KOPT-K1 (cell line): ENCODE measurements at regions not wholly inside any gene's neighbourhood (a gene's known extent, or its start where the extent isn't known, plus 50 kb on each side); places are given as distances from the start of the nearest gene placed in this dataset.

ENCODE experiments used
- H3K27ac ChIP-seq: fragments of 200-600 bp; sonication (generic); 2 replicates; pipeline ENCODE4 v1.5.1; 2016; ENCODE audit warnings: antibody characterized with exemption, mild to moderate bottlenecking, low read depth, low read length; ENCODE audit not compliant: poor library complexity, severe bottlenecking
- H3K36me3 ChIP-seq: fragments of 200-600 bp; sonication (generic); 2 replicates; pipeline ENCODE4 v1.5.1; 2017; ENCODE audit warnings: antibody characterized with exemption, mild to moderate bottlenecking, low read length, moderate library complexity; ENCODE audit not compliant: insufficient read depth
- H3K9me3 ChIP-seq: fragments of 200-600 bp; sonication (generic); 2 replicates; pipeline ENCODE4 v1.5.1; 2017; ENCODE audit warnings: antibody characterized with exemption, low read length, mild to moderate bottlenecking; ENCODE audit not compliant: insufficient read depth, poor library complexity, severe bottlenecking

DNA sequence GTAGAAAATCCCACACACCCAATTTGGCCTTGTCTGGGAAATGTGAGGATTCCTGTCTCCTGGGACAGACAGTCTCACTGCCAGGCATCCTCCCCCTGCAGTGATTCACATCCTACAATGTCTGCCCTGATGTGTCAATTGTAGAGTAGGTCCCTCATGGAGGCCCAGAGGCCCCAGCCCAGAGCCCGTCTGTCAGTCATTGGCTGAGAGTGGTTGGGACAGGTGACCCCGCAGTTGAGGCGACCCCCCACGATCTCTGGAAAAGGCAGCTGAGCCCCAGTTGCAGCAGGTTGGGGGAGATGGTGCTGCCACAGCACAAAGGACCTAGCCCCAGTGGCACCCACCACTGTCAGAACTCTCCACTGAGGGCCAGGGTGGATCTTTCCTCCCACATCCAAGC, 84.3 kb upstream of the INSIG1 start:
- H3K27ac ChIP-seq: no peak overlapping the region
- no peaks in the 10 kb centered on the region for H3K36me3 ChIP-seq
- no peaks in the 10 kb centered on the region for H3K9me3 ChIP-seq

GRCh38 chr7:155213955-155214740, 83.5 kb upstream of the INSIG1 start:
- H3K36me3 ChIP-seq: no peaks in the 10 kb centered on the region
- H3K27ac ChIP-seq: no peak overlapping the region
- no peaks in the 10 kb centered on the region for H3K9me3 ChIP-seq

- no peaks in the 10 kb centered on the region for H3K9me3 ChIP-seq
- no peak overlapping the region for H3K27ac ChIP-seq
- no peaks in the 10 kb centered on the region for H3K36me3 ChIP-seq
Observed at GRCh38 chr7:155215576-155216325, 81.9 kb upstream of the INSIG1 start.

DNA sequence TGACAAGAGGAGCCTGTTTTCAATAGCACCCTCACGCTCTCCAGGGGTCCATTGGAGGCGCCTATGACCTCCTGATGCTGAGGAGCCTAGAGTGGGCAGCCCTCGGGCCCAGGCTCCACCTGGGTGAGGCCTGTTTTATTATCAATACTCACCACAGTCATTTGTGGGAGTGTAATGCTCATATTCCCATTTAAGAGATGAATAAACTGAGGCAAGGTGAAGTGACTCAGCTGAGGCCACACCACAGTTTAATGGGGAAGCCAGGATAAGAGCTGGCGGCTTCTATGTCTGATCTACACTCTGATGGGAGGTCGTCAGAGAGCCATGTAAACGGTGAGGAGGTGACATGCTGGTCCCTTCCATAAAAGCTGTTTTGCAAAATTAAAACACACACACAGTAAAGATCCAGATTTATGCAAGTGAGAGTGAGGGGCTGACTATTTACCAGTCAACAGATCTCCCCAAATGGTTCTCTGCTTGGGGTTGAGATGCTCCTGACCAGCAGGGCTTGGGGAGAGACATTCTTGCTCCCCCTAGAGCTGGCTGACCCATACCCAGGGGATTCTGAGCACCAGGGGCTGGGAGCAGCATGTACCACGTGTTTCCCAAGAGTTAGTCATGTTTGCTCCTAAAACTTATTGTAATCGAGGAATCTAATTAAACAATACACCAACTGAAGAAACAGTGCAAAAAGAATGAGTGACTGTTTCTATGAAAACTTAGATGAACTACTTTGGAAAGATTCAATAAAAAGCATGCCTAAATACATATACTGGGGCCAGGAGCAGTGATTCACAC, 81.0 kb upstream of the INSIG1 start:
- Histone ChIP-seq H3K27ac (no peak overlapping the region), H3K36me3 (no peaks in the 10 kb centered on the region), H3K9me3 (no peaks in the 10 kb centered on the region)

DNA sequence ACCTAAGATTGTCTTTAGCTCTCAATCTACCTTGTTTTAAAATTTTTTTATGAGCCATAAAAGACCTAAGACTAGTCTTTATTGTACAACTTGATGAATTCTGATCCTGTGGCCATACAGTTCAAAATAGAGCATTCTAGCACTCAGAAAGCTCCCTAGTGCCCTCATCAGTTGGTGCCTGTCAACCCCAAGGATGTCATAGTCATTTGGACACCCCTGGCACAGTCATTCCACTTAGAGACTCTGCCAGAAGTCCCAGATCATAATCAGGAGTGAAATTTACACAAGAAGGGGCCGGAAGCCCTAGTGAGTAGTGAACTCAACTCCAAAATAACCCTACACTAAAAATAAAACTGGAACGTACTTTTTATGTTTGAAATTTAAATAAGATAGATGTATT, 80.0 kb upstream of the INSIG1 start:
- Histone ChIP-seq H3K9me3 (no peaks in the 10 kb centered on the region), H3K36me3 (no peaks in the 10 kb centered on the region), H3K27ac (no peak overlapping the region)

DNA sequence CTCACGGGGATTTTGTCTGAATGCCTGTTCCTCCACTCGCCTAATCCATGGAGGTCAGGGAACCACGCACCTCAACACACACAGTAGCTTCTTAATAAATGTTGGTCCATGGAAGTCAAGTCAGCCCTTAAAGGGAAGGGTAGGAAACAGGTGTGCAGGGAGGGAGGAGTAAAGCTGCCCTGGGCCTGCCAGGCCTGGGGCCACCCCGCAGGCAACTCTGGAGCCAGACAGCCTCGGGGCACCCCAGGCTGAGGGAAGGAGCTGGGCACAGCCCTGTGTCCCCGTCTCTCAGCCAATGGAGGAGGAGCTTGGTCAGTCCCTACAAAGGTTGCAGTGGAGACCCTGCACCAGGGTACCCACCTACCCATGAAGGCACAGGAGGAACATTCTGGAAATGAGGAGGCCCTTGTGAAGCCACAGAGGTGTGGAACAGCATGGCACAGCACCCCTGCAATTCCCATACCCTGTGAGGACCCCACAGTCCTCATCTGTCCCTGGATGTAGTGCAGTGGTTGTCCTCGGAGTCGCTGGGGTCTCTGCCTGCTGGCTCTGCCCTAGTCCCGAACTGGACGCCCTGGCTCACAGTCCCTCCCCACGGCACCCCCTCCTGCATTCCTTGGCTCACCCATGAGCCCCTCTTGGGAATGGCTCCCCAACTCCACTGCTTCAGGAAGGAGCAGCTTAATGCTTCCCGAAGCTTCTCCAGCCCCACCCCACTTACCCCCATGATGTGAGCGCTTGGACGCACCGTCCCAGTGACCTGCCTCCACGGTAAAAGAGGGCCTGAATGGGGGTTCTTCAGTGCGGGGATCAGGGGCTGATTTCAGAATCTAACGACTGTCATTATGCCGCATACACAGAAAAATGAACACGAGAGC, 79.2 kb upstream of the INSIG1 start:
- no peaks in the 10 kb centered on the region for H3K36me3 ChIP-seq
- H3K27ac ChIP-seq: no peak overlapping the region
- H3K9me3 ChIP-seq: no peaks in the 10 kb centered on the region

GRCh38 chr7:155219154-155219531, 78.5 kb upstream of the INSIG1 start:
- Histone ChIP-seq H3K36me3 (no peaks in the 10 kb centered on the region), H3K27ac (no peak overlapping the region), H3K9me3 (no peaks in the 10 kb centered on the region)

DNA sequence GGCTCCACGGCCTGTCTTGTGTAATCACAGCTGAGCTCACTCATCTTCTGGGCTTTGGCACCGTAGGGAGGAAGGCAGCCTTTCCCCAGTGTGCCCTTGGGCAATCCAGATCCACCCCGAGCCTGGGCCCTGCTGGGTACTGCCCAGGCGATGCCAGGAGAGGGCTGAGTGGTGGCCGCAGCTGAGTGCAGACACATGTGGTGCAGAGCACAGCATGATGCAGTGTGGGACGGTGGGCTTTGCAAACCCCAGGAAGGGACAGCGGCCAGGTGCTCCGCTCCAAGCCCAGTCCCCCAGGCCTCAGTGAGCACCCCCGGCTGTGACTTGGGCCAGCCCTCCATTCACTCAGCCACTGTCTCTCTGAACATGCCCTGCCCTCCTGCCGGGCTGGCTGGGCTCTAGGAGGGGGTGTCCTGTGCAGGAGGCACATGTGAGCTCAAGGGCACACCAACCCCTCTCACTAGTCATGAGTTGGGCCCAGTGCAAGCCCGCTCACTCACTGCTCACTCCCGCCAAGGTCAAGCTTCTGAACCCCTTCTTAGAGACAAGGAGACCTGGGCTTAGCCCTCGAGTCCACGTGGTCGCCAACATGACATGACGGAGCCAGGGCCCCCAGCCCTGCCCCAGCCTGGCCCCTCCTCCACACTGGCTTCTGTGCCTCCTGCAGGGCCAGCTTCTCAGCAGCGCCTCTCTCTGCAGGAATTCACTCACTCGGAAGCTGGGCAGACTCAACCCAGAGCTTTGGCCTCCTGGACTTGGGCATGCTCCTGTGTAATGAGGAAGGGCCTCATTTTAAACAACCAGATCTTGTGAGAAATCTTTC, 77.5 kb upstream of the INSIG1 start:
- Histone ChIP-seq H3K36me3 (no peaks in the 10 kb centered on the region), H3K27ac (no peak overlapping the region), H3K9me3 (no peaks in the 10 kb centered on the region)

- H3K27ac ChIP-seq: no peak overlapping the region
- H3K36me3 ChIP-seq: no peaks in the 10 kb centered on the region
- H3K9me3 ChIP-seq: no peaks in the 10 kb centered on the region
Observed at GRCh38 chr7:155220903-155221302, 76.8 kb upstream of the INSIG1 start.

DNA sequence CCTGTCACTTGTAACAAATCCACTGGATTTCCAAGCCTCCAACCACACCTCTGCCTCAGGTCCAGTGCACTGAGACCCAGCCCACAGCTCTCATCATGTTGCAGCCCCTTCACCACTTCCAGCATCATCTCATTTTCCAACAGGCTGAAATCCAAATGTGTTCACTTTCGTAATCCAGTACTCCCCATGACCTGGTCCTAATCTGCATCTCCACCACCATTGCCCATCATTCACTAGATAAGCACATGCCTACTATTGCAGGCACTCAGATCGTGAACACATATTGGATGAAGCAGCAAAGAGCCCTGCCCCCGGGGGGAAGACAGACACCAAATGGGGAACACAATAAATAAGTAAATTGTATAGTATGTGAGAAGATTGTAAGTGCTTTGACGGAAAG, 76.1 kb upstream of the INSIG1 start:
- Histone ChIP-seq H3K9me3 (no peaks in the 10 kb centered on the region), H3K36me3 (no peaks in the 10 kb centered on the region), H3K27ac (no peak overlapping the region)

- no peaks in the 10 kb centered on the region for H3K36me3 ChIP-seq
- no peaks in the 10 kb centered on the region for H3K9me3 ChIP-seq
- no peak overlapping the region for H3K27ac ChIP-seq
Observed at GRCh38 chr7:155222061-155222460, 75.6 kb upstream of the INSIG1 start.

DNA sequence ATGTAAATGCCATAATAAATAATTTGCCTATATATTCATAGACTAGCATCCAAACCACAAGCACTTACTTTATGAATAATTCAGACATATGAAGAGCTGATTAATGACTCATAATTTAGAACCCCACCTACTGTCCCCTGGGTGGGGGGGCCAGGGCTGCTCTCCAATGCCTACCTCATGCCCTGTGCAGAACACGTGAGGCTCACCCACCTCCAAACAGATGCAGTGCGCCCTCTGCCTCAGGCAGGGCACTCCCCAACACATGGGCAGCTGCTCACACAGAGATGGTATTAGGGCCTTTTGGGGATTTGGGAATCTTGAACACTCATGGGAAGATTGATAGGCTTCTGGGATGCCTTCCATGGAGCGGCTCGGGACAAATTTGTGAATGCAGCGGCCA, 75.1 kb upstream of the INSIG1 start:
- H3K36me3 ChIP-seq: no peaks in the 10 kb centered on the region
- no peaks in the 10 kb centered on the region for H3K9me3 ChIP-seq
- no peak overlapping the region for H3K27ac ChIP-seq

- Histone ChIP-seq H3K36me3 (no peaks in the 10 kb centered on the region), H3K9me3 (no peaks in the 10 kb centered on the region), H3K27ac (no peak overlapping the region)
Observed at GRCh38 chr7:155223021-155223420, 74.7 kb upstream of the INSIG1 start.

DNA sequence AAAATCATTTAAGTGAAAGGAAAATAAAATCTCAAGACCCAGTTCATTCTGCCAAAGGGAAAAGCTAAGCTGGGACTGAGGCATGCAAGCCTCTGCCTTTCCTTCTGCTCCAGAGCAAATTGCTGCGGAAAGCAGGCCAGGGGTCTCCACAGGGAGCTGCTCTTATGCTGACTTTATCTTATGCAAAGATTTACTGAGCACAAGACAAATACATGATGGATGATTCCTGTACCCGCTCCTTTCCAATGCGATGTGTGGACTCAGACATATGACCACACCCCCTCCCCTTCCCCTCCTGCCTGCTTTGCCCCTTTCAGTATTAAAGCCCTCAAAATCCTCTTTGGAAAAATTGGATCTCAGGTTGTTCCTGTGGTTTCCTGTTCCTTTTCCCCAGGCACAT, 74.2 kb upstream of the INSIG1 start:
- H3K9me3 ChIP-seq: no peaks in the 10 kb centered on the region
- H3K27ac ChIP-seq: no peak overlapping the region
- H3K36me3 ChIP-seq: no peaks in the 10 kb centered on the region
